ENCODE measurements at regions not wholly inside any gene's neighbourhood (a gene's known extent, or its start where the extent isn't known, plus 50 kb on each side); places are given as distances from the start of the nearest gene placed in this dataset.

DNA sequence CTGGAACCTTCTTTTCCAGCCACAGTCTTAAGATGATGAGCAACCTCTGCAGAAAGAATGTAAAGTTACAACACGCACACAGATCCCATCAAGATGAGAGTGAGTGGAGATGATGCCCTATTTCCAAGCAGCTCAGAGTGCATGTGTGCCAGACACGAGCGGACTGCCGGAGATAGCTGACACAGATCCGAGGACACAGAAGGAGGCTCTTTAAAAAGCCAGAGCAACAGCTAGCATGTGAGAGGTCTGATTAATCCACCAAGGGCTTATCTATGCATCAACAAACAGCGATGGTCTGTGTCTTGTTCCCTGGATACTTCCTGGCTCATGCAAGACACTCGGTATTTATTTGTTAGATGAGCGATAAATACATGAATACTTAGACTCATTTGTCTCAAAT lies 128.6 kb upstream of the DLG1 start:
- intact Hi-C loops (cut with micrococcal nuclease; ENCODE audit: unreplicated experiment) = no loop called here
- no TSS peak for BruUV-seq (replicated peaks)
- H3K4me1 ChIP-seq (ENCODE audit: insufficient read depth, low read length, poor library complexity, severe bottlenecking) = no peaks in the 10 kb centered on the region

DNA sequence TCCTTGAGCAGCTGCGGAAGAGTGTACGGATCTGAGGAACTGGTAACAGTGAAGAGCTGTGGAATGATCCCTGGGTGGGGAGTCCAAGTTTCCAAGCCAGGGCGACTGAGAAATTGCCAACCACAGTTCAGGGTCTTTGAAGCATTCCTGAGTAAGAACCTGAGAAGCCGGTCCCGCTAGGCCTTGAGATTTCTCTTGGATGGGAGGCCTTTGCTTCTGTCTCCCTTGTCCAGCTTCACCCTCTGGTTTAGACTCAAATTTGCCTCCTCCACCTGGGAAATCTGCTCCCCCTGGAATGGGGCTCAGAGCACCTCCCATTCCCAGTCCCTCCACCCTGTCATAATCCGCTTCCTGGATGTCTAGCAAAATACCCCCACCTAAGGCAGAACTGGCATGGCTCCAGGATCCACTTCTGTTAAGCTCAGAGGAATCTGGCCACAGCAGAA lies 127.7 kb upstream of the DLG1 start:
- ChIA-PET POLR2A (no interaction called here), CTCF (ENCODE audit: unreplicated experiment) (interaction anchor here (0.5 kb wide), 1 partner anchor 777 kb away, joined by 8 read pairs; no protein-coding TSS in a partner anchor)
- no peaks in the 10 kb centered on the region for H3K36me3 ChIP-seq (ENCODE audit: insufficient read depth, low read length)
- H3K4me3 ChIP-seq (ENCODE audit: low read depth, low read length, poor library complexity, severe bottlenecking) = no peak overlapping the region
- no peak overlapping the region for H3K27ac ChIP-seq (ENCODE audit: low read depth, low read length, poor library complexity, severe bottlenecking)
- no peaks in the 10 kb centered on the region for H3K4me1 ChIP-seq (ENCODE audit: insufficient read depth, low read length, poor library complexity, severe bottlenecking)
- H3K9me3 ChIP-seq (ENCODE audit: low read length) = no peaks in the 10 kb centered on the region
- no peak for DNase-seq (ENCODE audit: low spot score)
- H2AFZ ChIP-seq (ENCODE audit: low read length) = no peak overlapping the region
- no peak overlapping the region for H3K4me2 ChIP-seq (ENCODE audit: low read length)
- intact Hi-C loops (cut with micrococcal nuclease; ENCODE audit: unreplicated experiment) = no loop called here
- no TSS peak for BruUV-seq (replicated peaks)
- no peaks in the 10 kb centered on the region for H3K9me2 ChIP-seq (ENCODE audit: insufficient read depth, low read length)
- H3K79me2 ChIP-seq (ENCODE audit: insufficient read depth, low read depth, low read length) = no peaks in the 10 kb centered on the region
- TF ChIP-seq, protein P1, sequence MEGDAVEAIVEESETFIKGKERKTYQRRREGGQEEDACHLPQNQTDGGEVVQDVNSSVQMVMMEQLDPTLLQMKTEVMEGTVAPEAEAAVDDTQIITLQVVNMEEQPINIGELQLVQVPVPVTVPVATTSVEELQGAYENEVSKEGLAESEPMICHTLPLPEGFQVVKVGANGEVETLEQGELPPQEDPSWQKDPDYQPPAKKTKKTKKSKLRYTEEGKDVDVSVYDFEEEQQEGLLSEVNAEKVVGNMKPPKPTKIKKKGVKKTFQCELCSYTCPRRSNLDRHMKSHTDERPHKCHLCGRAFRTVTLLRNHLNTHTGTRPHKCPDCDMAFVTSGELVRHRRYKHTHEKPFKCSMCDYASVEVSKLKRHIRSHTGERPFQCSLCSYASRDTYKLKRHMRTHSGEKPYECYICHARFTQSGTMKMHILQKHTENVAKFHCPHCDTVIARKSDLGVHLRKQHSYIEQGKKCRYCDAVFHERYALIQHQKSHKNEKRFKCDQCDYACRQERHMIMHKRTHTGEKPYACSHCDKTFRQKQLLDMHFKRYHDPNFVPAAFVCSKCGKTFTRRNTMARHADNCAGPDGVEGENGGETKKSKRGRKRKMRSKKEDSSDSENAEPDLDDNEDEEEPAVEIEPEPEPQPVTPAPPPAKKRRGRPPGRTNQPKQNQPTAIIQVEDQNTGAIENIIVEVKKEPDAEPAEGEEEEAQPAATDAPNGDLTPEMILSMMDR (conservative IDR thresholded peaks at IDR 0.05; ENCODE audit: low read length) = no peak
- TF ChIP-seq EZH2phosphoT487 (IDR thresholded peaks at IDR 0.05; ENCODE audit: borderline replicate concordance, low read depth, low read length) = no peak
- no peaks in the 10 kb centered on the region for H4K20me1 ChIP-seq (ENCODE audit: insufficient read depth, low read length)

More for the DNA sequence above, 128.6 kb upstream of the DLG1 start:
- H3K9me3 ChIP-seq (ENCODE audit: low read length) = no peaks in the 10 kb centered on the region
- TF ChIP-seq, protein P1 (conservative IDR thresholded peaks at IDR 0.05; ENCODE audit: low read length) = no peak
- no peak for TF ChIP-seq EZH2phosphoT487 (IDR thresholded peaks at IDR 0.05; ENCODE audit: borderline replicate concordance, low read depth, low read length)
- no peaks in the 10 kb centered on the region for H4K20me1 ChIP-seq (ENCODE audit: insufficient read depth, low read length)
- H3K9me2 ChIP-seq (ENCODE audit: insufficient read depth, low read length) = no peaks in the 10 kb centered on the region
- ChIA-PET CTCF (ENCODE audit: unreplicated experiment) (interaction anchor here (0.5 kb wide), 1 partner anchor 777 kb away, joined by 8 read pairs; no protein-coding TSS in a partner anchor), POLR2A (no interaction called here)
- H3K4me2 ChIP-seq (ENCODE audit: low read length) = no peak overlapping the region
- no peaks in the 10 kb centered on the region for H3K79me2 ChIP-seq (ENCODE audit: insufficient read depth, low read depth, low read length)
- no peak for DNase-seq (ENCODE audit: low spot score)
- H3K4me3 ChIP-seq (ENCODE audit: low read depth, low read length, poor library complexity, severe bottlenecking) = no peak overlapping the region
- H3K27ac ChIP-seq (ENCODE audit: low read depth, low read length, poor library complexity, severe bottlenecking) = no peak overlapping the region
- no peak overlapping the region for H2AFZ ChIP-seq (ENCODE audit: low read length)
- no peaks in the 10 kb centered on the region for H3K36me3 ChIP-seq (ENCODE audit: insufficient read depth, low read length)

DNA sequence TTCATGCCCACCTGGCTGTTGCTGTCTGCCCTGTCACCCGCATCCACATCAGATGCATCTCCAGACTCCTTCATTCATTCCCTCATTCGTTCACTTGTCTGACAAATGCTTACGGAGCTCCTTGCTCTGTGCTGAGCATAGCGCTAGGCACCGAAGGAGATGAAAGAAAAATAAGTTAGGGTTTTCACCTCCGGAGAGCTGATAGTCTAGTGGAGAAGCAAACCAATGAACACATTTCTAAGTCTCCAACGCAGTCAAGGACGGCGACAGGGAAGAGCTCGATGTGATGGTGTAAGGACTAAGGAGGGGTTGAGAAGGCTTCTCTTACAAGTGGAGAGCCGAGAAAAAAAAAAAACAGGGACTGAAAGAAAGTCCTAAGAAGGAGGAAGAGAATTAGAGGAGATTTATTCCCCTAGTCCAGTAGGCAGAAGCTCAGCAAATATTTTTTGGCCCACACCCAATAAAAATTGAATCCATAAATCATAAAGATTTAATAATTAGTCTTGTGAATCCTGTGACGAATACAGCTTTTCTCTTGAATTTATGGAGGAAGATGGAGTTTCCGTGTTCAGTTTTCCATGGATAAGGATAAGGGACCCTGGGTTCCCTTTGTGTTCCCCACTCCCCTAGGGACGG lies 127.2 kb upstream of the DLG1 start:
- POLR2A ChIA-PET = interaction anchor here (0.6 kb wide), 1 partner anchor 22 kb away, joined by 3 read pairs; no protein-coding TSS in a partner anchor
- no peak for TF ChIP-seq EZH2phosphoT487 (IDR thresholded peaks at IDR 0.05; ENCODE audit: borderline replicate concordance, low read depth, low read length)
- TF ChIP-seq, protein P1 (conservative IDR thresholded peaks at IDR 0.05; ENCODE audit: low read length) = no peak
- no TSS peak for BruUV-seq (replicated peaks)
- DNase-seq (ENCODE audit: low spot score) = no peak
- no peak overlapping the region for H3K4me2 ChIP-seq (ENCODE audit: low read length)
- no peaks in the 10 kb centered on the region for H3K4me1 ChIP-seq (ENCODE audit: insufficient read depth, low read length, poor library complexity, severe bottlenecking)
- CTCF ChIA-PET (ENCODE audit: unreplicated experiment) = no interaction called here
- no peak overlapping the region for H3K27ac ChIP-seq (ENCODE audit: low read depth, low read length, poor library complexity, severe bottlenecking)
- H2AFZ ChIP-seq (ENCODE audit: low read length) = no peak overlapping the region
- no peaks in the 10 kb centered on the region for H4K20me1 ChIP-seq (ENCODE audit: insufficient read depth, low read length)
- no peaks in the 10 kb centered on the region for H3K79me2 ChIP-seq (ENCODE audit: insufficient read depth, low read depth, low read length)
- no peaks in the 10 kb centered on the region for H3K9me3 ChIP-seq (ENCODE audit: low read length)
- no peak overlapping the region for H3K4me3 ChIP-seq (ENCODE audit: low read depth, low read length, poor library complexity, severe bottlenecking)
- intact Hi-C loops (cut with micrococcal nuclease; ENCODE audit: unreplicated experiment) = no loop called here
- H3K9me2 ChIP-seq (ENCODE audit: insufficient read depth, low read length) = no peaks in the 10 kb centered on the region
- no peaks in the 10 kb centered on the region for H3K36me3 ChIP-seq (ENCODE audit: insufficient read depth, low read length)
